ENCODE measurements at regions not wholly inside any gene's neighbourhood (a gene's known extent, or its start where the extent isn't known, plus 50 kb on each side); places are given as distances from the start of the nearest gene placed in this dataset.

GRCh38 chr18:34550156-34550555, 159.9 kb upstream of the DTNA start:
- no peak for DNase-seq
- in situ Hi-C loops (cut with MboI; ENCODE audit: low pct_unique_long_range_greater_than_20kb, low sequenced_read_pairs) = no loop called here

GRCh38 chr18:34550902-34551301, 159.2 kb upstream of the DTNA start:
- in situ Hi-C loops (cut with MboI; ENCODE audit: low pct_unique_long_range_greater_than_20kb, low sequenced_read_pairs) = no loop called here
- DNase-seq = no peak

DNA sequence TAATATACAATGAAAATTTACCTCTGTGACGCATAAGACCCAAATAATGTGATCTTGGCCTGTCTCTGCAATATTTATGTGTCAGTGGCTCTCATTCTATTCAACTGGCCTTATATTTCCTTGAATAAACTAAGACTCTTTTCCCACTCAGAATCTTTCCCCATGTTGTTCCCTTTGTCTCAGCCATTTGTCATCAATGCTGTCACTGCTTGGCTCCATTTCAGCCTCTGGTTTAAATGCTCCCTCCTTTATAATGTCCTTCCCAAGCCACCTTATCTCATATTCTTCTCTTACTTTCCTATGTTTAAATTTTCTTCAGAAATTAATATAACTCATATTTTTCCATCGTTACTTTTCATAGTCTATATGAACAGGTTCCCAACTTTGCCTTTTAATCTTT, 158.3 kb upstream of the DTNA start:
- DNase-seq = no peak
- in situ Hi-C loops (cut with MboI; ENCODE audit: low pct_unique_long_range_greater_than_20kb, low sequenced_read_pairs) = no loop called here

GRCh38 chr18:34562252-34562870, 147.7 kb upstream of the DTNA start:
- DNase-seq = peak; percentile 1
- in situ Hi-C loops (cut with MboI; ENCODE audit: low pct_unique_long_range_greater_than_20kb, low sequenced_read_pairs) = no loop called here

DNA sequence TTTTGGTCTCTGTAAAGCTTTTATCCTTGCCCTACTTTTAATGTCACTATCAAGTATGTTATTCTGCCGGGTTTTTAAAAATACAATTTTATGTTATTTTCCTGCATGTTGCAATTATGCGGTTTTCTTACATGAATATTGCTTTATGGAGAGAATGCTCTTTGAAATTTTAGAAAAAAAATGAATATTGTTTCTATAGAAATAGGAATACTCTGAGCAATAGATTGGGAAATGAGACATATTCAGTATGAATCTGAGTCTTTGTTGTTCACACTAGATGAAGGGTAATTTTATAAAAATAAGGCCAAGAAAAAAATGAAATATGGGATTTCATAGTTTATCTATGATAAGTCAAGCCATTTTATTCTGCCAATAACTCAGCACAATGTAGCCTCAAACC, 142.2 kb upstream of the DTNA start:
- no peak for DNase-seq
- in situ Hi-C loops (cut with MboI; ENCODE audit: low pct_unique_long_range_greater_than_20kb, low sequenced_read_pairs) = no loop called here

GRCh38 chr18:34576622-34577021, 133.5 kb upstream of the DTNA start:
- in situ Hi-C loops (cut with MboI; ENCODE audit: low pct_unique_long_range_greater_than_20kb, low sequenced_read_pairs) = no loop called here
- no peak for DNase-seq

GRCh38 chr18:34583895-34584294, 126.2 kb upstream of the DTNA start:
- in situ Hi-C loops (cut with MboI; ENCODE audit: low pct_unique_long_range_greater_than_20kb, low sequenced_read_pairs) = no loop called here
- DNase-seq = no peak

- in situ Hi-C loops (cut with MboI; ENCODE audit: low pct_unique_long_range_greater_than_20kb, low sequenced_read_pairs) = no loop called here
- no peak for DNase-seq
Observed at GRCh38 chr18:34590503-34590902, 119.6 kb upstream of the DTNA start.

DNA sequence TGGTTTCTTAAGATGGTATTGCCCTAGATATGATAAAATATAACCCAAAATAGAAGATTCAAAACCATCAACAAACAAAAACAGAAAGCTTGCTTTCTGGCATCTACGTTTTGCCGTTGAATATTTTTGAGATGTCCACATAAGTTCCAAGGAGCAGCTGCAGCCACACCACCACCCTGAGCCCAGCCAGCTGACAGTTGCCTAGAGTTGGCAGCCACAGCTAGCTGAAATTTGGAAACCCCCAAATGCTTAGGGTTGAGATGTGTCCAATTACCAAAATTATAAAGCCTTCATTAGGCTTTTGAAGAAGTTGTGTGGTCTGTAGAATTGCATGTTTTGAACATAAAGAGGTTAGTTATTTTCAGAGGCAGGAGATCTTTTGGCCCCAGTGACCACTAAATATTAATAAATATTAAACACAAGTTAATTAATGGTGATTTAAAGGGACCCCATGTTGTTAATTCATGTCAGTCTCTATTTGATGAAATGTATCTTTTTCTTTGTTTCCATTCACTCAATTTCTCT, 118.1 kb upstream of the DTNA start:
- in situ Hi-C loops (cut with MboI; ENCODE audit: low pct_unique_long_range_greater_than_20kb, low sequenced_read_pairs) = no loop called here
- no peak for DNase-seq

GRCh38 chr18:34592481-34592880, 117.6 kb upstream of the DTNA start:
- DNase-seq = no peak
- in situ Hi-C loops (cut with MboI; ENCODE audit: low pct_unique_long_range_greater_than_20kb, low sequenced_read_pairs) = no loop called here

DNA sequence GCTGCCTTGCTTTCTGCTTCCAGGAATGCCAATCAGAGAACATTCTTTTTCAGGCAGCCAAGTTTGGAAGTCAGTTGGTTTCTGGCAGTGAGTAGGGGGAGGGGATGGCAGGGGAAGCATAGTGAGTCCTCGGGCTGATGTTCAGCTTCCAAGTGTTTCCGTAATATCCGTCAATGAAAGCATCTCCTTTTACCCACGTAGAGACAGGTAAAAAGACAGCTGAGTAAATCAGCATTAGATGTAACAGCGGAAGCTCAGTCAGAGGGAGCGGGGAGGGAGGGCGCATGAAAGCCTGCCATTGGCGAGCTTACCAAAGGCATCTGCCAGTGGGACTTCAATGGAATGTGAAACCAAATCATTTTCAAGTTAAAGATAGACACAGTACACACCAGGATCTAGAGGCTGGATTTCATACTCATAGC, 117.1 kb upstream of the DTNA start:
- no peak for DNase-seq

DNA sequence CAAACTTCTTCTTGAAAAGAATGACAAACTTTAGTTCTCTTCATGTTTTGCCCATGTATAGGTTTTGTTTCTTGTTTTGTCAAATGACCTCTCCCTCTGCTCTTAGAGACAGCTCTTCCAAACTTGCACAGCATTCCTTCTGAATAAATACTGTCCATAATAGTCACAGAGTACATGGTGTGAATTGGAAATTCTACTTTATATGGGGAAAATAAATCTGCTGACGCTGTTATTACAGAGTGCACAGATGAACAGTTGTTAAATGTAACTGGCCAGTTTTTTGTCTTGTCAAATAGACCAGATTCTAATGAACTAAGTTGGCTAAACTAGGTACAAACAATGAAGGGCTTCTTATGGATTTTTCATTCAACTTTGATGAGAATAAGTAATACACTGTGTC, 115.8 kb upstream of the DTNA start:
- in situ Hi-C loops (cut with MboI; ENCODE audit: low pct_unique_long_range_greater_than_20kb, low sequenced_read_pairs) = no loop called here
- no peak for DNase-seq

More for the DNA sequence above, 117.1 kb upstream of the DTNA start:
- in situ Hi-C loops (cut with MboI; ENCODE audit: low pct_unique_long_range_greater_than_20kb, low sequenced_read_pairs) = no loop called here

DNA sequence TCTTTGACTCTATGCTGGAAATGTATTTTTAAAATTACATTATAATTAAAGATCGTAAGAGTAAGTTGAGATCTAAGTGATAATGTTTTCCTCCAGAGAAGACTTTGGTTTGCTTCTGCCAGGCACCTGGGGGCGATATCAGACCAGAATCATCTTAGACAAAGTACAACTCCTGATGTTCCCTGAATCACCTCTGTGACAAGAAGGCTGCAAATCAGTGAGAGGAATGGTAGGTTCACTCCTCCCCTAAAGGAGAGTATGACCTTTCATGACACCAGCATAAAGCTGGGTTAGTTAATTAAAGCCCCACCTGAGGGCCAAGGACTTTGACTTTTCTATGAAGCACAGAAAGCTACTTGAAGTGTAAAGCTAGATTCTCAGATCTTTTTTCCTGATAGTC, 114.4 kb upstream of the DTNA start:
- no peak for DNase-seq
- in situ Hi-C loops (cut with MboI; ENCODE audit: low pct_unique_long_range_greater_than_20kb, low sequenced_read_pairs) = no loop called here

- no peak for DNase-seq
- in situ Hi-C loops (cut with MboI; ENCODE audit: low pct_unique_long_range_greater_than_20kb, low sequenced_read_pairs) = no loop called here
Observed at GRCh38 chr18:34598120-34598635, 111.9 kb upstream of the DTNA start.

DNA sequence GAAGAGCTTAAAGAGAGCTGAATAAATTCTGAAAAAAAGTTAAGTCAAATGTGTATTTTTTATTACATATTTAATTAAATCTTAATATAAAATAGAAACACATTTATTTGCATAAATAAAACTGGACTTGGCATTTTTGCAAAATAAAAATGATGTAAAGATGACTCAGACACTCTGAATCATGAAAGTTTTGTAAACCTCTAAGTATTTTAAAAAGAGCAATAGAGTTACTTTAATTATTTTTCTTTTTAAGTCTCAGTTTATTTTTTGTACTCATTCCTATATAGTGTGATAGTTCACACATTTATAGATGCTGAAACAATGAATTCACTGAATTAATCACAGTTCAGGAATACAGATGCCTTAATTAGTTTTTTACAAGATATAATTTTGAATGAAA, 109.9 kb upstream of the DTNA start:
- in situ Hi-C loops (cut with MboI; ENCODE audit: low pct_unique_long_range_greater_than_20kb, low sequenced_read_pairs) = no loop called here
- DNase-seq = no peak

- no peak for DNase-seq
- in situ Hi-C loops (cut with MboI; ENCODE audit: low pct_unique_long_range_greater_than_20kb, low sequenced_read_pairs) = no loop called here
Observed at GRCh38 chr18:34600874-34601656, 109.0 kb upstream of the DTNA start.

GRCh38 chr18:34604591-34604990, 105.5 kb upstream of the DTNA start:
- no peak for DNase-seq
- in situ Hi-C loops (cut with MboI; ENCODE audit: low pct_unique_long_range_greater_than_20kb, low sequenced_read_pairs) = no loop called here

DNA sequence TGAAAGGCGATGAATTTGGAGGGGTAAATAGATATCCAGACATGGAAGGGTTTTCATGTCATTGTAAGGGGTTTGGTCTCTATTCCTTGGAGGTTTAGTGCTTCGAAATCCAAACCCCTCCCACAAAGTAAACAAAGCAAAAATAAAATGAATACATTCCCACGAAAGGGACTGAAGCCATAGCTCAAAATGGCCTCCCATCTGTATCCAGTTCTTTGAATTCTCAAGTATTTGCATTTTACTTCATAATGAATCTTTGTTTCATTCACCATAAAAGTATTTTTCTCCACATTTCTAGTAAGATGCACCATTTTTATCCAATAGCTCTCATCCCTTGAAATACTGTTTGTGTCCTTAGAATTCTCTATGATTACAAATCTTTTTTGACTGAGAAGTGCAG, 103.2 kb upstream of the DTNA start:
- in situ Hi-C loops (cut with MboI; ENCODE audit: low pct_unique_long_range_greater_than_20kb, low sequenced_read_pairs) = no loop called here
- DNase-seq = no peak

DNA sequence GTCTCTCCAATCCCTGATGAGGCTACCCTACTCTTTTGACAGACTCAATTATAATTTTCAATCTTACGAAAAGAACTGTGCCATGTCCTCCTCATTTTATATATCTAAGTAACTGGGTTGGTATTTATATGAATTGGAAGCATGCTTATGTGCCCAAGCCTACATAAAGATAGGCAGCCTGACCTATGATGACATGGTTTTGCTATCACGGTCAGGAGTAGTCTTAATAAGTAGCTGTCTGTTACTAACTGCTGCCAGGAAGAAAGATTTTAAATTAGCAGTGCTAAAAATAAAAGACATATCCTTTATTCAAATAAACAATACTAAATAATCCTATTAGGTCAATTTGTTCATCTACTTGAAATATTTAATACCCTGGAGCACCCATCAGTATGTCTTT, 102.0 kb upstream of the DTNA start:
- no peak for DNase-seq
- in situ Hi-C loops (cut with MboI; ENCODE audit: low pct_unique_long_range_greater_than_20kb, low sequenced_read_pairs) = no loop called here

DNA sequence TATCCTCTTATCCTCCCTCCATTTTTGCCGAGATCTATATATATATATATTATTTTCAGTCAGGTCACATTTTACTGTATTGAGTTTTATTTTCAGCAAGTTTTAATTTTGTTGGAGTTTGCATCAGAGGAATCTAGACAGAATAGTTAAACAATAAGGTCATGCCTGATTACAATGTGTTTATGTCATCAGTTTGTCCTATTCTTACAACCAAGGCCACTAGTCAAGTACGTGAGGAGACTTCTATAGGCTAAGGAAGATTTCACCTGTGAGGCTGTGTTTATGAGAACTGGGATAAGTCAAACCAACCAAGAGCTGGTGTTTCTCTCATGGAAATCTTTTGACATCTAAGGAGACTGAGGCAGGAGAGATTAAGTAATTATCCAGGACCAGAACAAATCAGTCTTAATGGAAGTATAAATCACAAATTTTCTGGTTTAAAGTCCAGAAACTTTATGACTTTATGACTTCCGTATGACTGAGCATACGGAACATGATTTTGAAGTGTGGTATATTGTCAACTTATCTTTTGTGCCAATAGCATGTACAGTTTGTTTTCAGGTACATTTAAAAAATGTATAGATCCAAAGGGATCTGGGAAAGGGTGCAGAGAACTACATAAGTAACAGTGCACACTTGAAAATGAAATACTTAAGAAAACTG, 100.0 kb upstream of the DTNA start:
- in situ Hi-C loops (cut with MboI; ENCODE audit: low pct_unique_long_range_greater_than_20kb, low sequenced_read_pairs) = no loop called here
- no peak for DNase-seq
